SK-N-MC (cell line): ENCODE measurements at regions not wholly inside any gene's neighbourhood (a gene's known extent, or its start where the extent isn't known, plus 50 kb on each side); places are given as distances from the start of the nearest gene placed in this dataset.

Experiments used
- EZH2 ChIP-seq: fragments of 200-600 bp; sonication (generic); IDR thresholded peaks from one replicate; pipeline ENCODE4 v1.6.1; 2017; ENCODE audit warnings: antibody characterized with exemption
- FOXP2 ChIP-seq: optimal IDR thresholded peaks from 2 replicates; pipeline ENCODE3; 2011; ENCODE audit warnings: mild to moderate bottlenecking, moderate library complexity; ENCODE audit not compliant: insufficient read depth; ENCODE audit errors: extremely low read length, control extremely low read depth
- POLR2AphosphoS5 ChIP-seq: IDR thresholded peaks from 2 replicates; pipeline ENCODE4 v1.6.1; 2012; ENCODE audit warnings: mild to moderate bottlenecking, low read depth, low read length, borderline replicate concordance

GRCh38 chr2:111702119-111702803, 181.7 kb downstream of the ANAPC1 start:
- TF ChIP-seq EZH2 (no peak), POLR2AphosphoS5 (no peak), FOXP2 (no peak)
